Pancreas (tissue), 10 donors: ENCODE measurements at regions not wholly inside any gene's neighbourhood (a gene's known extent, or its start where the extent isn't known, plus 50 kb on each side); places are given as distances from the start of the nearest gene placed in this dataset.

ENCODE experiments used
- ATAC-seq, 4 donors: fragments of 200-7000 bp; cut with Tn5 transposase; one replicate each; pipeline versions ENCODE4 v1.8.0 to v1.9.1; 2020; ENCODE audit warnings: mild to moderate bottlenecking in 4 of 4, moderate library complexity in 4 of 4
- DNase-seq, 6 donors: peaks; one replicate each; pipeline ENCODE4 v3.0.0-alpha.2; 2020
- FAIRE-seq: peaks from 2 replicates; lab custom pipeline; 2012; peaks lifted over from hg19 to GRCh38; lab: Jason Lieb, UNC
- H3K27ac ChIP-seq, 4 donors: fragments of 200-600 bp; sonication (generic); 1 replicate in 3 of 4; 2 replicates in 1 of 4; pipeline versions ENCODE4 v1.5.0 to v1.8.0; 2020
- H3K27me3 ChIP-seq, 4 donors: fragments of 200-600 bp; one replicate each; pipeline ENCODE4 v1.8.0; 2021
- H3K36me3 ChIP-seq, 3 donors: fragments of 200-600 bp; sonication (generic) in 1 of 3; one replicate each; pipeline versions ENCODE4 v1.5.0 to v1.8.0; 2020 to 2021
- H3K4me1 ChIP-seq, 3 donors: fragments of 200-600 bp; one replicate each; pipeline ENCODE4 v1.8.0; 2021
- H3K4me3 ChIP-seq, 4 donors: fragments of 200-600 bp; sonication (generic) in 2 of 4; one replicate each; pipeline versions ENCODE4 v1.5.0 to v1.8.0; 2020 to 2021
- H3K9me3 ChIP-seq, 4 donors: fragments of 200-600 bp; one replicate each; pipeline ENCODE4 v1.8.0; 2021
- CTCF ChIP-seq, 4 donors: fragments of 200-600 bp; sonication (generic) in 3 of 4; IDR thresholded peaks; one replicate each; pipeline versions ENCODE4 v1.5.0 to v1.8.0; 2021; ENCODE audit warnings: antibody characterized with exemption in 4 of 4
- WGBS, 2 donors: extraction: QIAGEN DNeasy Blood & Tissue Kit; methylation state at CpG; one replicate each; pipeline ENCODE4 v1.1.7; 2013; 5-methylcytosine and 5-hydroxymethylcytosine counted together
- intact Hi-C, 3 donors: fragments of 100-400 bp; cut with DNase I; formaldehyde crosslinking; loops; one replicate each; pipeline versions ENCODE4 v1.11.1 to v1.14.2; 2022
- donor health status: healthy with polysubstance abuse.
- donor health status: DM: no; HTN: no; CAD: no; lungs with moderate emphysema.
- donor health status: DM: no; HTN: no; CAD: no.
- donor health status: control.
- donor health status: control.
- donor health status: Bipolar disorder and iron deficiency.
- donor health status: DM: yes; HTN: yes; CAD: no.
- donor health status: DM: no; HTN: no; CAD: no.
- donor health status: DM: no; HTN: no; CAD: no.
- donor health status: DM: yes; HTN: yes; CAD: no.

GRCh38 chrX:42273387-42273786 is 350.0 kb upstream of the CASK start:
- H3K9me3 ChIP-seq: no peaks in the 10 kb centered on the region
- no peak overlapping the region for H3K27ac ChIP-seq
- TF ChIP-seq CTCF (IDR thresholded peaks at IDR 0.05): no peak
- no peaks in the 10 kb centered on the region for H3K4me1 ChIP-seq
- no peak for ATAC-seq
- FAIRE-seq: no peak
- DNase-seq: no peak
- H3K36me3 ChIP-seq: no peaks in the 10 kb centered on the region
- intact Hi-C loops: no loop called here
- 70 to 82% methylated on average over 4 of the region's 4 CpGs for WGBS, 2 donors
- no peak overlapping the region for H3K4me3 ChIP-seq
- no peaks in the 10 kb centered on the region for H3K27me3 ChIP-seq

GRCh38 chrX:42269186-42269585 is 345.8 kb upstream of the CASK start:
- ATAC-seq (no peak), DNase-seq (no peak), FAIRE-seq (no peak)
- WGBS, 2 donors: 63 to 74% methylated on average over 2 of the region's 2 CpGs
- H3K4me3 ChIP-seq: no peak overlapping the region
- no peaks in the 10 kb centered on the region for H3K4me1 ChIP-seq
- TF ChIP-seq CTCF (IDR thresholded peaks at IDR 0.05): no peak
- intact Hi-C loops: no loop called here
- H3K36me3 ChIP-seq: no peaks in the 10 kb centered on the region
- no peak overlapping the region for H3K27ac ChIP-seq
- no peaks in the 10 kb centered on the region for H3K27me3 ChIP-seq
- no peaks in the 10 kb centered on the region for H3K9me3 ChIP-seq

GRCh38 chrX:42260854-42261253 is 337.5 kb upstream of the CASK start:
- no peak for TF ChIP-seq CTCF (IDR thresholded peaks at IDR 0.05)
- intact Hi-C loops: no loop called here
- no peak overlapping the region for H3K27ac ChIP-seq
- no peaks in the 10 kb centered on the region for H3K4me1 ChIP-seq
- WGBS, 2 donors: 70 to 97% methylated on average over 1 of the region's 1 CpG
- no peaks in the 10 kb centered on the region for H3K9me3 ChIP-seq
- H3K36me3 ChIP-seq: no peaks in the 10 kb centered on the region
- DNase-seq (no peak), ATAC-seq (no peak), FAIRE-seq (no peak)
- H3K4me3 ChIP-seq: no peak overlapping the region
- no peaks in the 10 kb centered on the region for H3K27me3 ChIP-seq

GRCh38 chrX:42248226-42248625 is 324.9 kb upstream of the CASK start:
- intact Hi-C loops: no loop called here
- Histone ChIP-seq H3K9me3 (no peaks in the 10 kb centered on the region), H3K36me3 (no peaks in the 10 kb centered on the region), H3K27ac (no peak overlapping the region), H3K4me3 (no peak overlapping the region), H3K27me3 (peaks cover 0 to 15% (median 3%) of the 10 kb centered on the region in 4 donors), H3K4me1 (no peaks in the 10 kb centered on the region)
- FAIRE-seq: no peak
- WGBS, 2 donors: 82 to 86% methylated on average over 4 of the region's 4 CpGs
- ATAC-seq: no peak
- TF ChIP-seq CTCF (IDR thresholded peaks at IDR 0.05): no peak
- no peak for DNase-seq

GRCh38 chrX:42247241-42247640 is 323.9 kb upstream of the CASK start:
- TF ChIP-seq CTCF (IDR thresholded peaks at IDR 0.05): no peak
- DNase-seq (no peak), ATAC-seq (no peak), FAIRE-seq (no peak)
- Histone ChIP-seq H3K27me3 (peaks cover 0 to 12% (median 3%) of the 10 kb centered on the region in 4 donors), H3K4me3 (no peak overlapping the region), H3K27ac (no peak overlapping the region), H3K36me3 (no peaks in the 10 kb centered on the region), H3K9me3 (no peaks in the 10 kb centered on the region), H3K4me1 (no peaks in the 10 kb centered on the region)
- 45 to 47% methylated on average over 6 of the region's 6 CpGs for WGBS, 2 donors
- intact Hi-C loops: no loop called here
